Lung (tissue), 11 donors: ENCODE measurements at regions not wholly inside any gene's neighbourhood (a gene's known extent, or its start where the extent isn't known, plus 50 kb on each side); places are given as distances from the start of the nearest gene placed in this dataset.

Experiments used
- ATAC-seq: fragments of 200-7000 bp; cut with Tn5 transposase; one replicate; pipeline ENCODE4 v1.9.1; 2020; ENCODE audit warnings: moderate number of reproducible peaks; ENCODE audit not compliant: insufficient read depth, low FRiP score
- DNase-seq, 3 donors: peaks; one replicate each; pipeline ENCODE4 v3.0.0-alpha.2; 2013 to 2017
- H3K27ac ChIP-seq, 2 donors: one replicate each; pipeline ENCODE4 v1.5.1; 2013; ENCODE audit warnings: mild to moderate bottlenecking in 2 of 2, moderate library complexity in 2 of 2, control low read depth in 1 of 2, inconsistent platforms in 1 of 2, low read depth in 1 of 2, low read length in 1 of 2
- H3K27me3 ChIP-seq, 3 donors: one replicate each; pipeline ENCODE4 v1.5.1; 2013; ENCODE audit warnings: low read length in 2 of 3; ENCODE audit not compliant: control insufficient read depth in 3 of 3, insufficient read depth in 3 of 3
- H3K36me3 ChIP-seq, 4 donors: one replicate each; pipeline ENCODE4 v1.5.1; 2013; ENCODE audit warnings: low read length in 4 of 4, mild to moderate bottlenecking in 1 of 4, moderate library complexity in 1 of 4; ENCODE audit not compliant: control insufficient read depth in 4 of 4, insufficient read depth in 4 of 4
- H3K4me1 ChIP-seq, 5 donors: one replicate each; pipeline ENCODE4 v1.5.1; 2013; ENCODE audit warnings: low read length in 5 of 5, mild to moderate bottlenecking in 2 of 5, moderate library complexity in 1 of 5; ENCODE audit not compliant: control insufficient read depth in 5 of 5, insufficient read depth in 5 of 5
- H3K4me3 ChIP-seq: one replicate; pipeline ENCODE4 v1.5.1; 2013; ENCODE audit warnings: mild to moderate bottlenecking, control low read depth, moderate library complexity
- H3K9ac ChIP-seq, 2 donors: one replicate each; pipeline ENCODE4 v1.5.1; 2013; ENCODE audit warnings: low read length in 2 of 2, control low read depth in 1 of 2; ENCODE audit not compliant: insufficient read depth in 1 of 2
- H3K9me3 ChIP-seq, 4 donors: one replicate each; pipeline ENCODE4 v1.5.1; 2013; ENCODE audit warnings: low read length in 3 of 4, mild to moderate bottlenecking in 1 of 4, moderate library complexity in 1 of 4; ENCODE audit not compliant: control insufficient read depth in 4 of 4, insufficient read depth in 3 of 4
- WGBS, 2 donors: extraction: QIAGEN DNeasy Blood & Tissue Kit; methylation state at CpG; one replicate each; pipeline ENCODE4 v1.1.7; 2013; 5-methylcytosine and 5-hydroxymethylcytosine counted together
- TF ChIP-seq, protein P1 (sequence below): IDR thresholded peaks from 2 replicates; pipeline ENCODE4 v1.5.1; 2012; ENCODE audit warnings: mild to moderate bottlenecking; ENCODE audit errors: control extremely low read depth, extremely low read depth
- donor health status: control.
- donor health status: control.
- donor health status: Bipolar disorder and iron deficiency.
- donor health status: healthy.
- donor health status: DM: yes; HTN: yes; CAD: no.

DNA sequence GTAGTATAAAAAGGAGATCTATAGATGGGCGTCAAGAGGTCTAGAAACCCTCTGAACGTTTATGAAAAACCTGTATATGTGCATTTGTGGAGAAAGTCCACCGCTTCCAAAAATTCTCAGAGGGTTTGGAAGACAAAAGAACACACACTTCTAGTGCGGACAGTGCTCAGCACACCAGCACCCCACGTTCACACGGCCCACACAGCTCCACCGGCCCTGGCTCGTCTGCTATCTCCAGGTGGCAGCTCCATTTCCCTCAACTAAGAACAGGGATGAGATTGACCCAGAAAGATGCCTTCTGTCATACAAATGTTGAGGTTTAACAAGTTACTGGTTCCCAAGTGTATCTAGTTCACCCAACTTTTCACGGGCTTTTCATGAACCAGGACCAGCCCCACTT, 255.1 kb downstream of the NR2F1-AS1 start:
- Histone ChIP-seq H3K4me3 (no peak overlapping the region), H3K9me3 (peaks cover 0 to 2% (median 0%) of the 10 kb centered on the region in 4 donors), H3K4me1 (peaks cover 0 to 4% (median 0%) of the 10 kb centered on the region in 5 donors), H3K27me3 (no peaks in the 10 kb centered on the region), H3K27ac (no peak overlapping the region), H3K36me3 (no peaks in the 10 kb centered on the region), H3K9ac (no peak overlapping the region)
- WGBS, 2 donors: 95 to 97% methylated on average over 9 of the region's 9 CpGs
- DNase-seq (no peak), ATAC-seq (no peak)
- TF ChIP-seq, protein P1, sequence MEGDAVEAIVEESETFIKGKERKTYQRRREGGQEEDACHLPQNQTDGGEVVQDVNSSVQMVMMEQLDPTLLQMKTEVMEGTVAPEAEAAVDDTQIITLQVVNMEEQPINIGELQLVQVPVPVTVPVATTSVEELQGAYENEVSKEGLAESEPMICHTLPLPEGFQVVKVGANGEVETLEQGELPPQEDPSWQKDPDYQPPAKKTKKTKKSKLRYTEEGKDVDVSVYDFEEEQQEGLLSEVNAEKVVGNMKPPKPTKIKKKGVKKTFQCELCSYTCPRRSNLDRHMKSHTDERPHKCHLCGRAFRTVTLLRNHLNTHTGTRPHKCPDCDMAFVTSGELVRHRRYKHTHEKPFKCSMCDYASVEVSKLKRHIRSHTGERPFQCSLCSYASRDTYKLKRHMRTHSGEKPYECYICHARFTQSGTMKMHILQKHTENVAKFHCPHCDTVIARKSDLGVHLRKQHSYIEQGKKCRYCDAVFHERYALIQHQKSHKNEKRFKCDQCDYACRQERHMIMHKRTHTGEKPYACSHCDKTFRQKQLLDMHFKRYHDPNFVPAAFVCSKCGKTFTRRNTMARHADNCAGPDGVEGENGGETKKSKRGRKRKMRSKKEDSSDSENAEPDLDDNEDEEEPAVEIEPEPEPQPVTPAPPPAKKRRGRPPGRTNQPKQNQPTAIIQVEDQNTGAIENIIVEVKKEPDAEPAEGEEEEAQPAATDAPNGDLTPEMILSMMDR: no peak

DNA sequence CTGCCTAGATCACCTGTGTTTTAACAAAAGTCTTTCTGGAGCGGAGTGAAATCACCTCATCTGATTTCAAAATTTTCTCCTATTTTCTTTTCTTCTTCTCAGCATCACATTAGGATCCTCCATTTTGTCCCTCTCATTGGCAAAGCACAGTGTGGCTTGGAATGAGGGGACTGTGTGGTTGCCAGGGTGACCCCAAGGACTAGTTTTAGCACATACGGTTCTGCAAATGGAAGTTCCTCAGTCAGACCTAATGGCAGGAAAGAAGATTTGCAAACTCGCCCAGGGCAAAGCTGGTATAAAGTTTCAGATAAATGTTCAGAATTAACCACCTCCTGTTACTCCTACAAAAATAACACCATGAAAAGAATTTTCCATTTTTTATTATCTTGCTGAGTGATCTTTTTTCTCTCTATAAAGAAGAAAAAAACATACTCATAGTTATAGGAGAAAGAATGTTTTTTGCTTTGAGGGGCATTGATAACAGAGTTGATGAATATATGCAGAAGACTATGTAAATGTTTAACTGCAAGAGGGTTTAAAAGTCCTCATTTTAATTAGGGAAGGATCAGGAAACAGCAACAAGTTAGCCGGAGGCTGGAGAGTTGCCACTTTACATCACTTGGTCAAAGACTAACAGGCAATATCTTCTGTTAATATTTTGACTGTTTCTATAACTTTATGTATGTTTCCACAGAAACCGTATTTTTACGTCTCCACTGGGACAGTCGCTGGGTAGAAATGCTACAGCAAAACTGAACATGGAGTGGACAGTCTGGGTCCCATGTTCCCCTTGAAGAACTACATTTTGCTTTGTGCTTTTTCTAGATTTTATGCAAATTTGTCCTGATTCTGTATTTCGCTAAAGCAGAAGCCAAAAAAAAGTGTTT, 257.8 kb downstream of the NR2F1-AS1 start:
- H3K36me3 ChIP-seq: no peaks in the 10 kb centered on the region
- H3K4me1 ChIP-seq: peaks cover 0 to 6% (median 0%) of the 10 kb centered on the region in 5 donors
- no peak overlapping the region for H3K27ac ChIP-seq
- DNase-seq: no peak
- no peaks in the 10 kb centered on the region for H3K27me3 ChIP-seq
- H3K9me3 ChIP-seq: peaks cover 0 to 2% (median 0%) of the 10 kb centered on the region in 4 donors
- WGBS, 2 donors: 89% methylated on average over 8 of the region's 8 CpGs
- TF ChIP-seq, protein P1: no peak
- no peak overlapping the region for H3K4me3 ChIP-seq
- ATAC-seq: no peak
- H3K9ac ChIP-seq: no peak overlapping the region

DNA sequence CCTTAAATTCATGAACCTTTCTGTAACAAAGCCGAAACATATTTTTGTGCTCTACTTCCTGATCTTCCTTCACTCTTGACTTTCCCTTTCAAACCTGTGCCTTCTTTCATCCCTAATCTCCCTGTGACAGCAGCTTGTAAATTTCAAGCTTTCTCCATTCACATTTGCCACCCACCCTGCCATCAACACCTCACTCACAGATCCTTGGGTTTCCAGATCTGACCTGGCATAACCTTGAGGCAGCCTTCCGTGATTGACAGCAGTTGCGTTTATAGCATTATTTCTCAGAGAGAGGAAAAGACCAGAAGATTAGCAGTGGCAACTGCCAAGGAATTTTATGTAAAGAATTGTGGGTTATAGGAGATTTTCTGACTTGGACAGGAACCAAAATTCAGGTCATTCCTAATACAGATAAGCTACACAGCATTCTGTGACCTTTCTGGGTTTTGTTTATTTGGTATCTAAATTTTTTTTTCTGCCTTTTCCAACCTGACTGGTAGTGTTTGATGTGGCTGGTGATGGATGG, 260.0 kb downstream of the NR2F1-AS1 start:
- no peaks in the 10 kb centered on the region for H3K36me3 ChIP-seq
- no peak overlapping the region for H3K9ac ChIP-seq
- H3K27me3 ChIP-seq: no peaks in the 10 kb centered on the region
- no peak overlapping the region for H3K27ac ChIP-seq
- TF ChIP-seq, protein P1: no peak
- no peaks in the 10 kb centered on the region for H3K9me3 ChIP-seq
- no peak for ATAC-seq
- no peak for DNase-seq
- WGBS, 2 donors: 68 to 70% methylated on average over 3 of the region's 3 CpGs
- peaks cover 0 to 6% (median 3%) of the 10 kb centered on the region in 5 donors for H3K4me1 ChIP-seq
- no peak overlapping the region for H3K4me3 ChIP-seq
